GM12872 (cell line): ENCODE measurements at regions not wholly inside any gene's neighbourhood (a gene's known extent, or its start where the extent isn't known, plus 50 kb on each side); places are given as distances from the start of the nearest gene placed in this dataset.
A peak's percentile ranks its signal among the peaks of the same experiment; 100 is the strongest.

ENCODE experiments used
- TF ChIP-seq, protein P1 (sequence below): IDR thresholded peaks from 3 replicates; pipeline ENCODE4 v1.5.1; 2011; ENCODE audit warnings: low read depth, mild to moderate bottlenecking, low read length, moderate library complexity; ENCODE audit not compliant: insufficient read depth

DNA sequence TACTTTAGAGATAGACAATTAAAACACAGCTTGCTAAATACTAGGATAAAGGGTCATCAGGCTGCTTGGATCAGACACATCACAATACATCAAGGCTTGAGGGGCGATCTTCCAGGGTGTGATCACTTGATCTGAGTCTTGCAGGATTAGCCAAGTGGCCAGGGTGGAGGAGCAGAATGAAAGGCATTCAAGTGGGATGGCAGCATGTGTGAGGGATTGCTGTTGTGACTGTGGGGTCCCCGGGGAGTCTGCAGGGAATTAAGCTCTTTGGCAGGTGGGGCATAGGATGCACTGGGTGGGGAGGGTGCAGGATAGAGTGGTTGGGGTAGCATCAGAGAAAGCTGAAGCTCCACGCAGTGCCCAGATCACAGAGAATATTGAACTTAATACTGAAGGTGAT is 58.0 kb upstream of the TMEM163 start:
- TF ChIP-seq, protein P1, sequence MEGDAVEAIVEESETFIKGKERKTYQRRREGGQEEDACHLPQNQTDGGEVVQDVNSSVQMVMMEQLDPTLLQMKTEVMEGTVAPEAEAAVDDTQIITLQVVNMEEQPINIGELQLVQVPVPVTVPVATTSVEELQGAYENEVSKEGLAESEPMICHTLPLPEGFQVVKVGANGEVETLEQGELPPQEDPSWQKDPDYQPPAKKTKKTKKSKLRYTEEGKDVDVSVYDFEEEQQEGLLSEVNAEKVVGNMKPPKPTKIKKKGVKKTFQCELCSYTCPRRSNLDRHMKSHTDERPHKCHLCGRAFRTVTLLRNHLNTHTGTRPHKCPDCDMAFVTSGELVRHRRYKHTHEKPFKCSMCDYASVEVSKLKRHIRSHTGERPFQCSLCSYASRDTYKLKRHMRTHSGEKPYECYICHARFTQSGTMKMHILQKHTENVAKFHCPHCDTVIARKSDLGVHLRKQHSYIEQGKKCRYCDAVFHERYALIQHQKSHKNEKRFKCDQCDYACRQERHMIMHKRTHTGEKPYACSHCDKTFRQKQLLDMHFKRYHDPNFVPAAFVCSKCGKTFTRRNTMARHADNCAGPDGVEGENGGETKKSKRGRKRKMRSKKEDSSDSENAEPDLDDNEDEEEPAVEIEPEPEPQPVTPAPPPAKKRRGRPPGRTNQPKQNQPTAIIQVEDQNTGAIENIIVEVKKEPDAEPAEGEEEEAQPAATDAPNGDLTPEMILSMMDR, result no peak

DNA sequence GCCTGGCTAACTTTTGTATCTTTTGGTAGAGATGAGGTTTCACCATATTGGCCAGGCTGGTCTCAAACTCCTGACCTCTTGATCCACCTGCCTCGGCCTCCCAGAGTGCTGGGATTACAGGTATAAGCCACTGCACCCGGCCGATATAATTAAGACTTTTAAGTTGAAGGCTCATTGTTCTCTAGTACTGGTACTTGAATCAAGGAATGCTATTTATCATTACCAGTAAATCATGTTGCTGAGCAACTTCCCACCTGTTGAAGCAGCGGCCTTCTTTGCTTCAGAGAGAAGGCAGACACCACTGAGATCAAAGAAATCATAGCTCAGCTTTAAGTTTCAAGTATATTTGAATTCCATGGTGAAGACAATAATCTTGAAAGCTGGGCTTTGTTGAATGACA is 58.8 kb upstream of the TMEM163 start:
- TF ChIP-seq, protein P1, result no peak

DNA sequence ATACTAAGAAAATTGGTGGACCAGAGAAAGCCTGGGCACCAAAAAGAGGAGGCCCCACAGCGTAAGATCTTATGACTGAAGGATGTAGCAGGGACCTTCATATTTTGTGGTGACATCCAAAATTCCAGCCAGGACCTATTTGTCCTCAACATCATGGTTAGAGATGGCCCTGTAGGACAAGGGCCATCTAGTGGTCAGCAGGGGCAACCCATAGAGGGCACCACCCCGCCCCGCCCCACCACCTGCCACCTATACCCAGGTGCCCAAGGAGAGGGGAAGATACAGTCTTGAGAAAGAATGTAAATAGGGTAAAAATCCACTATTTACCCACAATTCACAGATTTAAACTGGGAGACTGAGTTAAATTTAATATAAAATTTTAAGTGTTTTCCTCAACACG is 59.6 kb upstream of the TMEM163 start:
- TF ChIP-seq, protein P1, result peak; percentile 52

DNA sequence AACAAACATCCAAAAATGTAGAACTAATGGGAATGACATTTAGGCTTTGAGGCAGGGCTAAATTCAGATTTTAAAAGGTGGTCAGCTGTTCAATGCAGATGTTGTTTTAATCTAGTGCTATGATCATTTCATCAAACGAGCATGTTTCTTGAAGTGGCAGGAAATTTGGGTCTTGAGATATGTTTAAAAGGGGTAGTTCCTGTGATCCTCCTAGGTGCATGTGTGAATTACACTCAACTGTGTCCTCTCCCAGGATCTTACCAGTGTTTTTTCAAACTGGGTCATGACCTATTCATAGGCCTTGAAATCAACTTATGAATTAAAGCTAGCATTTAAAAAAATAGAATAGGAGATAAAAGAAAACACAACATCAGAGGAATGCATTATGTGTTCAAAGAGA is 57.4 kb upstream of the ACMSD start:
- TF ChIP-seq, protein P1, result no peak

DNA sequence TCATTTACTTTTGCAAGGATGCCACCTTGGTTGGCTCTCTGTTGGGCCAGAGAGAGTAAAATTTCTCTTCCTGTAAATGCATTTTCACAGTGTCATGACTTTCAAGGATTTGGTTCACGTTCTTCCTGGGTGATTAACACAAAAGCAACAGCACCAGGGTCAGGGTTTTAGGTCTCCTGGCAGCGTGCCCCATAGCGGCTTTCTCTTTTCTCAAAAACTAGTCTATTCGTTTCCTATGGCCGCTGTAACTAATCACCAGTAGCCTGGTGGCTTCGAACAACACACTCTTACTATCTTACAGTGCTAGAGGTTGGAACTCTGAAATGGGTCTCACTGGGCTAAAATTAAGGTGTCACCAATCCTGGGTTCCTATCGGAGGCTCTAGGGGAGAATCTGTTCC is 56.3 kb upstream of the ACMSD start:
- TF ChIP-seq, protein P1, result no peak

DNA sequence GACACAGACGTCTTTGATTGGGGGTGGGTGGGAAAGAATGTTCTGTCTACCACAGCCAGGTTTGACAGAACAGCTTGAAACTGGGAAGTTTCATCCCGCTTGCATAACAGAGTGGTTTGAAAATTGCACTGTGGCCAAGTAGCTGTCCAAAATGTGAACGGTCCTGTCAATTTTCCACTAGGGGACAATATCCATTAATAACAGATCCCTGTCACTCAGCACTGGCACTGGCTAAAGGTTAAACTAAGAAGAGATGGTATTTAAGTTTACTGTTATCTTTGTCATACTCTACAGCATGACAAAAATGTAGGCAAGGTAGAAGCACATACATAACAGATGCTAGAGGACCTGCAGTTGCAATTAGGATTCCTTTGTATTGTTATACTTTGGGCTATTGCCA is 55.6 kb upstream of the ACMSD start:
- TF ChIP-seq, protein P1, result peak; percentile 49

DNA sequence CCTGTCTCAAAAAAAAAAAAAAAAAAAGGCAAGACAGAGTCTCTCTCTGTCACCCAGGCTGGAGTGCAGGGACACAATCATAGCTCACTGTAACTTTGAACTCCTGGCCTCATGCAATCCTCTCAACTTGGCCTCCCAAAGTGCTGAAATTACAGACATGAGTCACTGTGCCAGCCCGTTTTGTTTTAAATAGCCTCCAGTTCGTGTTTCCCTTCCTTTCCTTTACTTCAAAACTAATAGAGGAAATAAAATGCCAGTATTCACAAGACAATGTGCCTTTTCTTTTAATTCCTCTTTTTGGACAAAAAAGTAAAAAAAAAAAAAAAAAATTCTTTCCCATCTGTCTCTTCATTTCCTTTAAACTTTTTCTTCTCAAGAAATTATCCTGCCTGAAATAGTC is 54.5 kb upstream of the ACMSD start:
- TF ChIP-seq, protein P1, result no peak
